T-helper 2 cell (primary cell): ENCODE measurements at regions not wholly inside any gene's neighbourhood (a gene's known extent, or its start where the extent isn't known, plus 50 kb on each side); places are given as distances from the start of the nearest gene placed in this dataset.
"Not testable (repeated sequence)": the region's sequence is repeated elsewhere in the genome, so short reads cannot be mapped to it uniquely, and the experiment has no call there.

Experiments
- DNase-seq, 5 experiments: peaks; one replicate each; pipeline versions ENCODE4 v3.0.0 to v3.0.0-alpha.2; 2012 to 2022

DNA sequence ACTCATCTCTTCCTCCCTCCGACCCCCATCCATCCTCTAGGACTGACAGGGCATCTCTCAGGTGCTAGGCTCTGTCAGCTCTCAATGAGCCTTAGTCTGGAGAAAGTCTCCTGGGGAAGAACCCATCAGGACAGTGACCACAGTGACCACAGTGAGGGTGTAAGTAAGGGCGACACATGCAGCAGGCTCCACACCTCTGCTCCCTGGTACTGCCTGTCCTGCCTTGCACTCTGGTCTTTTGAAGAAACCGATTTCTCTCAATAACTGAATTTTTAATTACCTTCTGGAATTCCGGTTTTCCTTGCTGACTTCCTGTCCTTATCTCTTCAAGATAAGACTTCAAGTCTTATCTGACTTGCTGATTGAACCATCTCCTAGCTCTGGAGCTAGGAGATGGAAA is 190.2 kb downstream of the ACTR3B start:
- no peak for DNase-seq

DNA sequence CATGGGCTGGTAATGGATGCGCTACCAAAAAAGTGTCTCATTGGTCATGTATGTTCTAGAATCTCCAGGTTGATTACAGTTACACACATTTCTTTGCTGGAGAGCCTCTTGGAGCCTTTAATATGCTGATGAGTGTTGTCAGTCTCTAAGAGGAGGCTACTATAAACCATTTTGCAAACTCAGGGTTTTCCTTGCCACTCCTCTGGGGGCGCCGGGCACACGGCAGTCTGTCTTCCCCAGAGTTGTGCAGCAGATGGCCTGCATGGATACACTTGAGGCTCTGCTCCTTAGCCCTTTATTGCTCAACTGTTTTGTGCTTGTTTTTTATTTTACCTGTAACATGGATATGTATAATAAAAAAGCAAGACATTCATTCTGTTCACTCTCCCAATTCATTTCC is 196.5 kb downstream of the ACTR3B start:
- DNase-seq = no peak

DNA sequence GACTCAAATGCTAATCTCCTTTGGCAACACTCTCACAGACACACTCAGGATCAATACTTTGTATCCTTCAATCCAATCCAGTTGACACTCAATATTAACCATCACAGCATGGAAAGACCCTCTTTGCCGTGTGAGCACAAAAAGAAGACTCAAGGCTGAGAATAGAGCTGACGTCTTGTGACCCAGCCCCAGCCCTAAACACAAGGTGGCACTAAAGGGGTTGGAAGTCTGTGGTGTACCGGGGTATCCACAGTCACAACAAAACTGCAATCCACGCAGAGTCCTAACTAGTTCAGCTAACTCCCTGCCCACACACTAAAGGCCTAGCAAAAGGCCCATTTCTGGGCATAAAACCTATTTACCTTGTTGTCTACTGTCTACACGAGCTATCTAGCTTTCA is 200.1 kb downstream of the ACTR3B start:
- DNase-seq = no peak

DNA sequence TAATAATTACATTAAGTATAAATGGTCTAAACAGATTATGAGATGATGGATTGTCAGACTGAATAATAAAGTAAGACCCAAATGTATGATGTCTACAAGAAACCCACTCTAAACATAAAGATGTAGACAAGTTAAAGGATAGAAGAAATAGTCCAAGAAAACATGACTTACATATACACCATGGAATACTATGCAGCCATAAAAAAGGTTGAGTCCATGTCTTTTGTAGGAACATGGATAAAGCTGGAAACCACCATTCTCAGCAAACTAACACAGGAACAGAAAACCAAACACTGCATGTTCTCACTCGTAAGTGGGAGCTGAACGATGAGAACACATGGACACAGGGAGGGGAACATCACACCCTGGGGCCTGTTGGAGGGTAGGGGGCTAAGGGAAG is 202.2 kb downstream of the ACTR3B start:
- not testable (repeated sequence) for DNase-seq

GRCh38 chr7:152966189-152966588 is 206.6 kb downstream of the ACTR3B start:
- no peak for DNase-seq

GRCh38 chr7:152967958-152968357 is 208.4 kb downstream of the ACTR3B start:
- no peak for DNase-seq

DNA sequence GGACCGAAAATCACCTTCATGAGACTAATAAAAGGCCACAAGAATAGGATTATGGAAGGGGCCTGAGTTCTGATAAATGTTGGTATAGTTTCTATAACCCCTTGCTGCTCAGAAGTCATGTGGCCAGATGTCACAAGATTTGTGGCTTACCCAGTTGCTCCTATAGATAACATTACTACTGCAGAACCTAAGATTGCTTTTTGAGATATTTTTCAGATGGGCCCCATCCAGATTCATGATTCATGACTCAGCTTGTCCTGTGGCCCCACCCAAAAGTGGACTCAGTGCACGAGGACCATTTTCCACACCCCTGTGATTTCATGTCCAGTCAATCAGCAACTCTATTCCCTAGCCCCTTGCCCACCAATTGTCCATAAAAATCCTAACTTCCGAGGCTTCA is 209.0 kb downstream of the ACTR3B start:
- peak in 1 of 5 experiments; percentile 7 for DNase-seq

DNA sequence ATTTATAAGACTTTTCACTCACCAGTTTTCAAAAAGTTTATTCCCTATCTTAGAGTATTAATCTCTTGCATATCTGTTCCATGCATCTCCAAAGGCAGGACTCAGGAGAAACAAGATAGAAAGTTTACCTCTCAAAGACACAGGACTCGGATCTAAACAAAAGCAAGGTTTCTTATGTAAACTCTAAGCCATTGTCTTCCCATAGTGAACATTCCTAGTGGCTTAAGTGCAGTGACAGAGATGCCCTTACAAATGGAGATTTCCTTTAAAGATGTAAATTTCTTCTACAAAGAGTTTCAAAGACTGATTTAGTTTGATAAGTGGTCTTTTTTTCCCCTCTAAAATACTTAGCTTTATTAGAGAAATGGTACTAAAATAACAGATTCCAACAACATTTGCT is 209.8 kb downstream of the ACTR3B start:
- DNase-seq = no peak

DNA sequence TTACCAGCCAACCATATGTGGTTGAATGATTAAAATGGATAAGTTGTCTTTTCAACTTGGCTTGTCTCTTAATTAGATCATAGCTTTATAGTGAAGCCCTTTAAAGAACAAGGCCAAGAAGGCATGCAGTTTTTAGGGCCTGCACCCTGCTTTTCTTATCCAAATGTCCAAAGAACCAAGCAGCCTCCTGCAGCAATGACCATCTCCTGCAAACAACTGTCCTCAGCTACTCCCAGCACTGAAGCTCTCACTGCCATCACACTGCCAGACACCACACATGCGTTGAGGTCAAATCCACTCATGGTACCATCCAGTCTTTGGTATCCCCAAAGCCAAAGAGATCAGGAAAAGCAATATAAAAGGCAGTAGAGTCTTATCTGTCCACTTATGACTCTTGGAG is 210.3 kb downstream of the ACTR3B start:
- DNase-seq = no peak

GRCh38 chr7:152970481-152970880 is 210.9 kb downstream of the ACTR3B start:
- no peak for DNase-seq

- no peak for DNase-seq
Observed at GRCh38 chr7:152974577-152974976, 215.0 kb downstream of the ACTR3B start.

- DNase-seq = no peak
Observed at GRCh38 chr7:152975076-152975475, 215.5 kb downstream of the ACTR3B start.

- DNase-seq = no peak
Observed at GRCh38 chr7:152979376-152979775, 219.8 kb downstream of the ACTR3B start.

DNA sequence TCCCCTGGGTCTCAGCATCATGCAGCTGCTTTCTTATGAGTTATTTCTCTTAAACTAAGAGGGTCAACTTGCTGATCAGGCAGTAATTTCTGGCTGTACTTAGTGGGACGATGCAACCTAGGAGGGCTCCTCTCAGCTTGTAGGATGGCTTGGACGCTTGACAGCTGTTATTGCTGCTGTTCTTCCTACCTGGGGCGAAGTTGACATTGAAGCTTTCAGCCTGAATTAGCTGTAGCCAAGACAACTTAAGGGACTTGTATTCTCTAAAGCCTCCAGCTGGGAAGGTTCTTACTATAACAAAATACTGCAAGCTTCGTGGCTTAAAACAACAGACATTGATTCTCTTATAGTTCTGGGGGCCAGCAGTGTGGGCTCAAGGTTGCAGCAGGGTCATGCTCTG is 224.9 kb downstream of the ACTR3B start:
- no peak for DNase-seq

DNA sequence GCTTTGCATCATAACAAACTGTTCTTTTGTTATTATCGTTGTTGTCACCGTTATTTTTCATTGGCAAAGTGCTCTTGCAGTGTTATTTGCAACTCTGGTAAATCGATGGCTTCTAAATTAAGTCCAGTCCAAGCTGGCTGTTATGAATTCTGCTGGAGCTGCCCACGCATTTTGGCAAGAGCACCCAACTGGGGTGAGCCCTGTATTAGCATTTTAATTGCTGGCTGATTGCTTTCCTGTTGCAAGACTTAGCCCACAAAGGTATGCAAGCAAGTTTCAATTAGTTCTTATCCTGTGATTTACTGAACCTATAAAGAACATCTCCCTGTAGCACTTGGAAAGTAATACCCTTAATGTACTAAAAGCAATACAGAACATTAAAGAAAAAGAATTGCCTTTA is 226.8 kb downstream of the ACTR3B start:
- no peak for DNase-seq

DNA sequence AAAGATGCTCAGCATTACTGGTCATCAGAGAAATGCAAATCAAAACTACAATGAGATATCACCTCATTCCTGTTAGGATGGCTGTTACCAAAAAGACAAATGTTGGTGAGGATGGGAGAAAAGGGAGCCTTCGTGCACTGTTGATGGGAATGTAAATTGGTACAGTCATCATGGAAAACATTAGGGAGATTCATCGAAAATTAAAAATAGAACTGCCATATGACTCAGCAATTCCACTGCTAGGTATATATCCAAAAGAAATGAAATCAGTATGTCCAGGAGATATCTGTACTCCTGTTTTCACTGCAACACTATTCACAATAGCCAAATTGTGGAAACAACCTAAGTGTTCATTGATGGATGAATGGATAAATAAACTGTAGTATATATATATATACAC is 228.1 kb downstream of the ACTR3B start:
- DNase-seq = no peak

DNA sequence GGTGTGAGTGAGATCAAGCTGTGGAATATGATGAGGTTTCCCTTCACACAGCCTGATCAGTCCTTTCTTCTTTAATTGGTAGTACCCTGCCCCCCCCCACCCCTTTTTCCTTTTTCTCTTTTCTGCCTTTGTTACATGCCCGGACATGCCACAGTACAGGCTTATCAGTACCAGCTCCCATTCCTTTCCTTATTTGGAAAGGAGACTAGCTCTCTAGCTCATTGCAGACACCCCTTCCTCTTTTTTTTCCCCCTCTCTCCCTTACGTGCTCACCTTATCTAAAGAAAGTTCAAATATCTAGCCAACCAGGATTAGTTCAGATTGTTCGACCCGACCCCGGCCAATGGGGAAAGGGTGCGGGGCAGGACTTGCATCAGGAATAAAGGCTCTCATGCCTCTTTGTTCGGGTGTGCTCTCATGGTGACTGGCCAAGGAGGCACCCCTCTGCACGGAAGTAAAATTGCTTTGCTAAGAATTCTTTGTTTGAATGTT is 230.4 kb downstream of the ACTR3B start:
- no peak for DNase-seq

DNA sequence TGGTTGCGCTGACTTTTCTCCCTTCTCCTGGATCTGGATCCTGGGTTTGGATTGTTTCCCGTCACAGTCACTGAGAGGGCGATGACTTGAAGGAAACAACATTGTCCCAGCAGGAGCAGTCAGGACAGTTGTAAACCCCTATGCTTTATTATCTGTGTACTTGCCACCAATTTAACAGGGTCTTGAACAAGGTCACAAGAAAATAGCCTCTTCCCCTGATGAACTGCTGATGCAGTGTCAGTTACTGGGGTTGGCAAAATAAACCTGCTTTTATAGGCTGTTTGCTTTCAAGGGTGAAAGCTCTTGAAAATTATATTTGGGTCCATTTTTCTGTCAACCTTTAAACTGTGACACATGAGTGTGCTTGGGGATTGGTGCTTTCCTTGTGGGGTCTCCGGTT is 238.9 kb downstream of the ACTR3B start:
- DNase-seq = no peak

- DNase-seq = no peak
Observed at GRCh38 chr7:153002115-153002514, 242.6 kb downstream of the ACTR3B start.

DNA sequence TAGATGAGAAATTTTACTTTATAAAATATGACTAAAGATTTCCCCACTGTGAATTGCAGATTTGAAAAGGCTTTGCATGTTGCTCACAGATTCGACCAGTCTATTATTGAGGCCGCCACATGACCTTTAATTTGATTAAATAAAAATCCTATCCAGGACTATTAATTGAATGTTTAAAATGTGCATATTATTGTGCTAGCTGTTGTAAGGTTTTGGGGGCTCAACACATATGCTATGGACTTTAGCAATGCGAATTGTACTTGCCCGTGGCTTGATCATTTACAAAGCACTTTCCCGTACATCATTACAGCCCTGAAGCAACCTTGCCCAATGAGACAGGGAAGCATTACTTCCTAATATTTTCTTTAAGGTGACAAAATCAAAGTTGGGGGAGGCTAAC is 243.0 kb downstream of the ACTR3B start:
- no peak for DNase-seq

GRCh38 chr7:153004341-153004740 is 244.8 kb downstream of the ACTR3B start:
- no peak for DNase-seq

DNA sequence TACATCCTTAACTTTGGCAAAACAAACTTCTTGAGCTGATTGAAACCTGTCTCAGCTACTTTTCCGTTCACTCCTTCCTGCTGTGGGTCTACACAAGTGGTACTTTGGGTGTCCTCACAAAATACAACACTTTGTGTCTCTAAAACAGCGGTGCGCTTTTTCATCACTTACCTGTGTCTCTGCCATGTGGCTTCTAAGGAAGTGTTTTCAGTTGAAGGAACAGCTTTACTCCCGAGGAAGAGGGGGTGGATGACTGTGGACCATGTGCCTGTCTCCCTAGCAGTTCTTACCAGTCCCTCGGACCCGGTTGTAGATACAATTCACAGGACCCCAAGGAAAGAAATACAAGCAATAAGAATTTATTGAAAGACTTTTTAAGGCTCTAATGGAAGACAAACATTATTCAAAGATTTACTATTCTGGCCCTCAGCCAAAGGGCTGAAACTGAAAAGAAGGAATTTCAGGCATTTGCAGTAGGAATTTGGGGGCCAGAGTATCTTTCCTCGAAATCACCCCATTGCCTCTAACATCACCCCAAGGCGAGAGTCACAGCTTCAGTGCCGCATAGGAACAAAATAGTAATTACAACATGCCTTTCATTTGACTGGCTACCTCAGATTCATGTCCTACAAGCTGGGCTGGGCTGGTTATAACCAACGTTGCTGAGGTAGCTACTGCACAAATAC is 246.3 kb downstream of the ACTR3B start:
- DNase-seq = no peak

DNA sequence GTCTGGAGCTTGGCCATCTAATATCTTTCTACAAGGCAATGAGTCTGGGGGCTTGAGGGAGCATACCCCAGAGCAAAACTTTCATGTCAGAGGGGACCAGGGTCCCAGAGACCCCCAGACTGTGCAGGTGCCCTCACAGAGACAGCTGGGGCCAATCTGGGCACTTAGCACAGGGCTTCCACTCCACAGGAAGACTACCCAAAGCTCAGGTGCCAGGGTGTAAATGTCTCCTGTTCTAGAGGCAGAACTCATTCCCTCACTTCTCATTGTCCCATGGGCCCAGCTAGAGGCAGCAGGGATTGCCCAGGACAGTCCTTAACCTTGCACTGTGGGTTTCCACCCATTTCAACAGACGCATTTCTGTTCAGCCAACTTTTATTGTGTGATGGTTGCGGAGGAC is 246.9 kb downstream of the ACTR3B start:
- DNase-seq = no peak

- DNase-seq = no peak
Observed at GRCh38 chr7:153006911-153007310, 247.4 kb downstream of the ACTR3B start.

GRCh38 chr7:153010416-153010815 is 250.9 kb downstream of the ACTR3B start:
- no peak for DNase-seq
